ENCODE measurements at regions not wholly inside any gene's neighbourhood (a gene's known extent, or its start where the extent isn't known, plus 50 kb on each side); places are given as distances from the start of the nearest gene placed in this dataset.
"Not testable (repeated sequence)": the region's sequence is repeated elsewhere in the genome, so short reads cannot be mapped to it uniquely, and the experiment has no call there.

DNA sequence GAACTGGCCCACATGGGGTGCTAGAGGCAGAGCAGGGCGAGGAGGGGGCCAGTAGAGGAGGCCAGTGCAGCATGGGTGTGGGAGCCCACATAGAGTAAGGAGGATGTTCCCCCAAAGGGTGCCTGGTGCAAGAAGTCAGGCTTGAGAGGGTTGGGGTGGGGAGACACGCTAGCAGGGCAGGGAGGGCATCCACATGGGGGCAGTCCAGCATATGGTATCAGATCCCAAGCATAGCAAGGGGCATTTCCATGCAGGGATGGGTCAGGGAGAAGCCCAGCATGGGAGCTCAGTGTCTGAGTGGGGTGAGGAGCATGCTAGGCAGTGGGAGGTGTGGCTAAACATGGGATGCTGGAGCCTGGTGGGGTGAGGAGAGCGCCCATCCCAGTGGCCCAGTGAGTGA lies 213.7 kb downstream of the COPRS start:
- ChIA-PET POLR2A (no interaction called here), CTCF (no interaction called here)
- Histone ChIP-seq H3K9me3 (ENCODE audit: control insufficient read depth, insufficient read depth, low read length) (peaks cover 15% of the 10 kb centered on the region), H3K4me3 (ENCODE audit: low read depth, low read length) (no peak overlapping the region), H3K27ac (ENCODE audit: low read depth, low read length) (no peak overlapping the region), H3K27me3 (ENCODE audit: control insufficient read depth, insufficient read depth, low read length) (no peaks in the 10 kb centered on the region)
- TF ChIP-seq, protein P1, sequence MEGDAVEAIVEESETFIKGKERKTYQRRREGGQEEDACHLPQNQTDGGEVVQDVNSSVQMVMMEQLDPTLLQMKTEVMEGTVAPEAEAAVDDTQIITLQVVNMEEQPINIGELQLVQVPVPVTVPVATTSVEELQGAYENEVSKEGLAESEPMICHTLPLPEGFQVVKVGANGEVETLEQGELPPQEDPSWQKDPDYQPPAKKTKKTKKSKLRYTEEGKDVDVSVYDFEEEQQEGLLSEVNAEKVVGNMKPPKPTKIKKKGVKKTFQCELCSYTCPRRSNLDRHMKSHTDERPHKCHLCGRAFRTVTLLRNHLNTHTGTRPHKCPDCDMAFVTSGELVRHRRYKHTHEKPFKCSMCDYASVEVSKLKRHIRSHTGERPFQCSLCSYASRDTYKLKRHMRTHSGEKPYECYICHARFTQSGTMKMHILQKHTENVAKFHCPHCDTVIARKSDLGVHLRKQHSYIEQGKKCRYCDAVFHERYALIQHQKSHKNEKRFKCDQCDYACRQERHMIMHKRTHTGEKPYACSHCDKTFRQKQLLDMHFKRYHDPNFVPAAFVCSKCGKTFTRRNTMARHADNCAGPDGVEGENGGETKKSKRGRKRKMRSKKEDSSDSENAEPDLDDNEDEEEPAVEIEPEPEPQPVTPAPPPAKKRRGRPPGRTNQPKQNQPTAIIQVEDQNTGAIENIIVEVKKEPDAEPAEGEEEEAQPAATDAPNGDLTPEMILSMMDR (IDR thresholded peaks at IDR 0.05; ENCODE audit: low read depth, low read length), result no peak
- DNase-seq (ENCODE audit: low read depth, low spot score), result no peak

DNA sequence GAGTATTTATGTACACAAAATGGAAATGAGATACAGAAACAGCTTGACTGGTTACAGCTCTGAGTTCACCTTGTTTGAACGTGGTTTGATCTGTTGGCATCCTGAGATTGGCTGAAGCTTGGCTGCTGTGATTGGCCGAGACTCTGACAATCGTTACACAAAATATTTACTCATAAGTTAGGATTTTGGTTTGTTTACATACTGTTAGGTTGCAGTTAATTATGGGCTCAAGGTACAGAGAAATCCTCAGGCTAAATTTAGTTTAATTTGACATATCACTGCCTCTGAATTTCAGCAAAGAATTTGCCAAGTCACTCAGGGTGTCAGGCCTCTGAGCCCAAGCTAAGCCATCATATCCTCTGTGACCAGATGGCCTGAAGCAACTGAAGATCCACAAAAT lies 227.3 kb downstream of the COPRS start:
- ChIA-PET CTCF (no interaction called here), POLR2A (no interaction called here)
- Histone ChIP-seq H3K9me3 (ENCODE audit: control insufficient read depth, insufficient read depth, low read length) (peaks cover 18% of the 10 kb centered on the region; the same call in 1 of the 2 replicates), H3K27me3 (ENCODE audit: control insufficient read depth, insufficient read depth, low read length) (no peaks in the 10 kb centered on the region), H3K4me3 (ENCODE audit: low read depth, low read length) (no peak overlapping the region), H3K27ac (ENCODE audit: low read depth, low read length) (no peak overlapping the region)
- TF ChIP-seq, protein P1 (IDR thresholded peaks at IDR 0.05; ENCODE audit: low read depth, low read length), result no peak
- DNase-seq (ENCODE audit: low read depth, low spot score), result no peak

DNA sequence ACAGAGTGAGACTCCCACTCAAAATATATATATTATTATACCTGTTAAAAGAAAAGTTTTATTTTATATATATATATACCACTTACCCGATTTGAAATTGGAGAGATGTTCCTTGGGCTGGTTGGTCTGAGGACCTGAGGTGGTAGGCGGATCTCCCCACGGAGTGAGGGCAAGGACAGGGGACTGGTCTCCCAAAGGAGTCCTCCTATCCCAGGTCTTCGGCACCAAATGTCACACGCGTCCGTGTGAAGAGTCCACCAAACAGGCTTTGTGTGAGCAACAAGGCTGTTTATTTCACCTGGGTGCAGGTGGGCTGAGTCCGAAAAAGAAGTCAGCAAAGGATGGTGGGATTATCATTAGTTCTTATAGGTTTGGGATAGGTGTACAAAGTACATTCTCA lies 228.2 kb downstream of the COPRS start:
- DNase-seq (ENCODE audit: low read depth, low spot score); POLR2A ChIA-PET; CTCF ChIA-PET; H3K27me3 ChIP-seq (ENCODE audit: control insufficient read depth, insufficient read depth, low read length); H3K27ac ChIP-seq (ENCODE audit: low read depth, low read length); H3K4me3 ChIP-seq (ENCODE audit: low read depth, low read length): not testable (repeated sequence)
- H3K9me3 ChIP-seq (ENCODE audit: control insufficient read depth, insufficient read depth, low read length), result peaks cover 20% of the 10 kb centered on the region; the same call in 1 of the 2 replicates

DNA sequence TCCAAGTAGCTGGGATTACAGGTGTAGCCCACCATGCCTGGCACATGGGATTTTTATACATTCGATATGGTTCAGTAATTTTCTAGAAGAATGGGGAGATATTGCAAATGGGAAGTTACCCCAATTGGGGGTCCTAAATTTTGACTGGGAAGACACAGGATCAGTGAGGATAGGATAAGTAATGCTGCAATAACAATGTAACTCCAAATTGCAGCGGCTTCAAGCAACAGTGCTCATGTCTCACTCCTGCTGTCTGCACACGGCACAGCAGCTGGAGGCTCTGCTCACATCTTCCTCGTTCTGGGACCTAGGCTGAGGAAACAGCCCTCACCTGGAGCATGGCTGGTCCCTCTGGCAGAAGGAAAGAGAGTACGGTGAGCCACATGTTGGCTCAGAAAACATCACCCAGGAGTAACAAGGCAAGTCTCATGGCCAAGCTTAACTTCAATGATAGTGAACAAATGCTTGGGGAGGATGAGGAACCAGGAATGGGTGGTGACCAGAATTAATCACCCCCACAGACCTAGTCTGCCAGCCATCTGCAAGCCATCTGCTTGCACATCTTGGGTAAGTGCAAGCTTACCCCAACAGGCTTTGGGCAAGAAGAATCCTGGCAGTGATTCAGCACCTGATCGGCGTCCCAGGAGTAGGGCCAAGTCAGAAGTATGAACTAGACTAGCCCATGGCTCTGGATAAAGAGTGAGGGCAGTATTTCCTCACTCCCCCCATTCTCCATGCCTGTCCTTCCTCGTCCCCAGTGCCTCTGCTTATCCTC lies 229.2 kb downstream of the COPRS start:
- CTCF ChIA-PET, result no interaction called here
- Histone ChIP-seq H3K4me3 (ENCODE audit: low read depth, low read length) (no peak overlapping the region), H3K9me3 (ENCODE audit: control insufficient read depth, insufficient read depth, low read length) (peaks cover 24% of the 10 kb centered on the region), H3K27ac (ENCODE audit: low read depth, low read length) (no peak overlapping the region), H3K27me3 (ENCODE audit: control insufficient read depth, insufficient read depth, low read length) (no peaks in the 10 kb centered on the region)
- TF ChIP-seq, protein P1 (IDR thresholded peaks at IDR 0.05; ENCODE audit: low read depth, low read length), result no peak
- POLR2A ChIA-PET, result no interaction called here
- DNase-seq (ENCODE audit: low read depth, low spot score), result peak; percentile 62

DNA sequence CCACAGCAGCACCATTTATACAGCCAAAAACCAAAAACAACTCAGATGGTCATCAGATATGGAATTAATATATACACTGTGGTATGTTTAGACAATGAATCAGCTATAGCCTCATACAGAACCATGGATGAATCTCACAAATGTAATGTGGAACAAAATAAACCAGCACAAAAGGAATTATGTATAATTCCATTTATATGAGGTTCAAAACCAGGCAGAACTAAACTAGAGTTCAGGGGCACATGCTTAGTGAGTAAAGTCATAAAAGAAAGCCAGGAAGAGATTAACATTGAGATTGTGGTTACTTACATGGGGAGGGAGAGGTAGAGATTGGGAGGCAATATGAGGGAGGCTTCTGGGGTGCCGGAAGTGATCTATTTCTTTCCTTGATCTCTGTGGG lies 231.1 kb downstream of the COPRS start:
- CTCF ChIA-PET, result no interaction called here
- TF ChIP-seq, protein P1 (IDR thresholded peaks at IDR 0.05; ENCODE audit: low read depth, low read length), result no peak

More for the DNA sequence above, 231.1 kb downstream of the COPRS start:
- POLR2A ChIA-PET, result interaction anchor here (0.5 kb wide), 1 partner anchor 58 kb away, joined by 3 read pairs; no protein-coding TSS in a partner anchor
- peaks cover 28% of the 10 kb centered on the region for H3K9me3 ChIP-seq (ENCODE audit: control insufficient read depth, insufficient read depth, low read length)
- DNase-seq (ENCODE audit: low read depth, low spot score), result peak; percentile 74
- no peaks in the 10 kb centered on the region for H3K27me3 ChIP-seq (ENCODE audit: control insufficient read depth, insufficient read depth, low read length)
- H3K4me3 ChIP-seq (ENCODE audit: low read depth, low read length), result no peak overlapping the region
- peak overlapping the region; percentile 71 for H3K27ac ChIP-seq (ENCODE audit: low read depth, low read length)

Data from AG04450 (cell line).